ENCODE measurements at regions not wholly inside any gene's neighbourhood (a gene's known extent, or its start where the extent isn't known, plus 50 kb on each side); places are given as distances from the start of the nearest gene placed in this dataset.

DNA sequence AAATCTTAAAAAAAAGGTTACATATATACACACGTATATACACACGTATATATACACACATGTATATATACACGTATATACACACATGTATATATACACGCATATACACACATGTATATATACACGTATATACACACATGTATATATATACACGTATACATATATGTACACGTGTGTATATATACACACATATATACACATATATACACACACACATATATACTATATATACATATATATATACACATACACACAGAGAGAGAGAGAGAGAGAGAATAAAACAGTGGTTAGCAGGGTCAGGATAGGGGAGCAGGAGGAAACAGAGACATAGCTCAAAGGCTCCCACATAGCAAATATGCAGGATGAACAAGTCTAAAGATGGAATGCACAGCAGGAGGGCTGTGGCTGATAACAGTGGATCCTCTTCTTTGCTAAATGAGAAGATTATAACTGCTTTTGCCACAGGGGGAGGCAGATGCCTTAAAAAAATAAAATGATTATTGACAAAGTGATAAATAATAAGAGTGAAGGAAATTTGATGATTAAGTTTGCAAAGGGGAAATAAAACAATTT, 714.5 kb downstream of the UQCRFS1 start:
- TF ChIP-seq, protein P1, sequence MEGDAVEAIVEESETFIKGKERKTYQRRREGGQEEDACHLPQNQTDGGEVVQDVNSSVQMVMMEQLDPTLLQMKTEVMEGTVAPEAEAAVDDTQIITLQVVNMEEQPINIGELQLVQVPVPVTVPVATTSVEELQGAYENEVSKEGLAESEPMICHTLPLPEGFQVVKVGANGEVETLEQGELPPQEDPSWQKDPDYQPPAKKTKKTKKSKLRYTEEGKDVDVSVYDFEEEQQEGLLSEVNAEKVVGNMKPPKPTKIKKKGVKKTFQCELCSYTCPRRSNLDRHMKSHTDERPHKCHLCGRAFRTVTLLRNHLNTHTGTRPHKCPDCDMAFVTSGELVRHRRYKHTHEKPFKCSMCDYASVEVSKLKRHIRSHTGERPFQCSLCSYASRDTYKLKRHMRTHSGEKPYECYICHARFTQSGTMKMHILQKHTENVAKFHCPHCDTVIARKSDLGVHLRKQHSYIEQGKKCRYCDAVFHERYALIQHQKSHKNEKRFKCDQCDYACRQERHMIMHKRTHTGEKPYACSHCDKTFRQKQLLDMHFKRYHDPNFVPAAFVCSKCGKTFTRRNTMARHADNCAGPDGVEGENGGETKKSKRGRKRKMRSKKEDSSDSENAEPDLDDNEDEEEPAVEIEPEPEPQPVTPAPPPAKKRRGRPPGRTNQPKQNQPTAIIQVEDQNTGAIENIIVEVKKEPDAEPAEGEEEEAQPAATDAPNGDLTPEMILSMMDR (IDR thresholded peaks at IDR 0.05) = no peak
- Histone ChIP-seq H3K27me3 (ENCODE audit: insufficient read depth in 3 of 3, low read length in 2 of 3) (no peaks in the 10 kb centered on the region), H3K27ac (no peak overlapping the region), H3K36me3 (ENCODE audit: insufficient read depth in 1 of 2, low read depth in 1 of 2) (no peaks in the 10 kb centered on the region), H3K4me3 (no peak overlapping the region), H3K9me3 (no peaks in the 10 kb centered on the region), H3K4me1 (no peaks in the 10 kb centered on the region)
- DNase-seq = no peak
- WGBS, 3 donors = 59 to 77% (median 70%) methylated on average over 7 of the region's 7 CpGs
- ATAC-seq = no peak
- intact Hi-C loops (cut with DNase I) = no loop called here

DNA sequence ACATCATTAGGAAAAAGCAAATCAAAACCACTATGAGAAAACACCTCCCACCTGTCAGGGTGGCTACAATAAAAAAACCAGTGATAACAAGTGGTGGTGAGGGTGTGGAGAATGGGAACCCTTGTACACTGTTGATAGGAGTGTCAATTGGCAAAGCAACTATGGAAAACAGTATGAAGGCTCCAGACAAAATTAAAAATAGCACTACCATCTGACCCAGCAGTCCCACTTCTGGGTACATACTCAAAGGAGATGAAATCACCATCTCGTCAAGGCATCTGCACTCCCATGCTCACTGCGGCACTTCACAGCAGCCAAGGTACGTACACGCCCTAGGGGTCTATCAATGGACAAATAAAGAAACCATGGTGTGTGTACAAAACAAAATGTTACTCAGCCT, 715.1 kb downstream of the UQCRFS1 start:
- Histone ChIP-seq H3K27me3 (ENCODE audit: insufficient read depth in 3 of 3, low read length in 2 of 3) (no peaks in the 10 kb centered on the region), H3K4me3 (no peak overlapping the region), H3K36me3 (ENCODE audit: insufficient read depth in 1 of 2, low read depth in 1 of 2) (no peaks in the 10 kb centered on the region), H3K27ac (no peak overlapping the region), H3K9me3 (no peaks in the 10 kb centered on the region), H3K4me1 (no peaks in the 10 kb centered on the region)
- WGBS, 3 donors = 52 to 74% (median 54%) methylated on average over 4 of the region's 4 CpGs
- no peak for DNase-seq
- TF ChIP-seq, protein P1 (IDR thresholded peaks at IDR 0.05) = no peak
- ATAC-seq = peak in 3 of 4 donors; percentile 42 to 52 (median 48)
- intact Hi-C loops (cut with DNase I) = no loop called here

DNA sequence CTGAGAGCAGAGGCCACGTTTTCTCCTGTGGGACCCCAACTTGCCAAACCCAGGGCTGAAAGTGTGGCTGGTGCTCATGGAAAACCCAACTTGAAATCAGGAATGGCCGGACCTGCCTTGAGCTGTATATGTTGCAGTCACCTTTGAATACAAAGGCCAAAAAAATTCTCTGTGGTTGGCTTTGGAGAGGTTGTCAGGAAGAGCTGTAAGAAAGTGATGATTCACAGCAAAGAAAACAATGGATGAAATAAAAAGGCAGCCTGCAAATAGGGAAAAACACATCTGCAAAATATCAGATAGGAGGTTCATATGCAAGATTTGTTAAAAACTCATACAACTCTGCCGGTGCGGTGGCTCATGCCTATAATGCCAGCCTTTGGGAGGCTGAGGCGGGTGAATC, 715.8 kb downstream of the UQCRFS1 start:
- TF ChIP-seq, protein P1 (IDR thresholded peaks at IDR 0.05) = no peak
- H3K27ac ChIP-seq = no peak overlapping the region
- intact Hi-C loops (cut with DNase I) = no loop called here
- 84 to 93% (median 89%) methylated on average over 5 of the region's 5 CpGs for WGBS, 3 donors
- no peak for DNase-seq
- no peaks in the 10 kb centered on the region for H3K27me3 ChIP-seq (ENCODE audit: insufficient read depth in 3 of 3, low read length in 2 of 3)
- no peaks in the 10 kb centered on the region for H3K36me3 ChIP-seq (ENCODE audit: insufficient read depth in 1 of 2, low read depth in 1 of 2)
- H3K4me3 ChIP-seq = no peak overlapping the region
- ATAC-seq = no peak
- no peaks in the 10 kb centered on the region for H3K9me3 ChIP-seq
- no peaks in the 10 kb centered on the region for H3K4me1 ChIP-seq

DNA sequence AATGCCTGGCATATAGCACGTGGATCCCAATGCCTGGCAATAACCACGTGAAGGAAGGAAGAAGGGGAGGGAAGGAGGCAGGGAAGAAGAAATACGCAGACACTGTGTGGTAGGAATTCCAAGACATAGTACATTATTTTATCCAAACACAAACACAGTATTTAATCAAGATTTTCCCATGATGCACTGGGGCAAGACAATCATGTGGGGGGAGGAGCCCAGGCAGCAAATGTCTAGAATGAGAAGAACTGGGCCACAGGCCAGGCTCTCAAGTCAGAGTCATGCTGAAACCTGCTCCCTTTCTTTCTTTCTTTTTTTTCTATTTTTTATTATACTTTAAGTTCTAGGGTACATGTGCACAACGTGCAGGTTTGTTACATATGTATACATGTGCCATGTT, 717.9 kb downstream of the UQCRFS1 start:
- Histone ChIP-seq H3K27me3 (ENCODE audit: insufficient read depth in 3 of 3, low read length in 2 of 3) (no peaks in the 10 kb centered on the region), H3K4me3 (no peak overlapping the region), H3K4me1 (no peaks in the 10 kb centered on the region), H3K36me3 (ENCODE audit: insufficient read depth in 1 of 2, low read depth in 1 of 2) (no peaks in the 10 kb centered on the region), H3K9me3 (no peaks in the 10 kb centered on the region), H3K27ac (no peak overlapping the region)
- TF ChIP-seq, protein P1 (IDR thresholded peaks at IDR 0.05) = no peak
- ATAC-seq (no peak), DNase-seq (no peak)
- intact Hi-C loops (cut with DNase I) = no loop called here
- 84 to 92% (median 91%) methylated on average over 4 of the region's 4 CpGs for WGBS, 3 donors

DNA sequence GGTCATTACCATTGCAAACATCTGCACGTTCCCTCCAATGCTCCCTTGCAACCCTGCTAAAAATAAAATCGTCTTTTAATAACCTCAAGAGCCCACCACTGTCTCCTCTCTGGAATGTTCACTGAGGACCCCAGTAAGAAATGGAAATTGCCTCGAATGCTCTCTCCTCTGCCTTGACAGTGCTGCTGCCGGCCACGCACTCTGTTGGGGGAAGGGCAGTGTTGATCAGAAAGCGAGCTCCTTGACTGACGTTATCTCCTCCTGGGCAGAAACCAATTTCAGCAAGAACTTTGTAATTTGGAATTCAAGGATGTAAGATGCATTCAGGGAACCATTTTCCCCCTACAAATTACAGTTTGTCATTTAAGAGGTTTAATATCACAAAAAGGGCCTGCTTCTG, 718.5 kb downstream of the UQCRFS1 start:
- no peak for ATAC-seq
- Histone ChIP-seq H3K27ac (no peak overlapping the region), H3K9me3 (no peaks in the 10 kb centered on the region), H3K36me3 (ENCODE audit: insufficient read depth in 1 of 2, low read depth in 1 of 2) (no peaks in the 10 kb centered on the region), H3K4me3 (no peak overlapping the region), H3K4me1 (no peaks in the 10 kb centered on the region), H3K27me3 (ENCODE audit: insufficient read depth in 3 of 3, low read length in 2 of 3) (no peaks in the 10 kb centered on the region)
- intact Hi-C loops (cut with DNase I) = no loop called here
- TF ChIP-seq, protein P1 (IDR thresholded peaks at IDR 0.05) = no peak
- 76 to 81% (median 80%) methylated on average over 7 of the region's 7 CpGs for WGBS, 3 donors
- DNase-seq = no peak

Measured in psoas muscle (tissue), 7 donors.